G401 (cell line): ENCODE measurements at regions not wholly inside any gene's neighbourhood (a gene's known extent, or its start where the extent isn't known, plus 50 kb on each side); places are given as distances from the start of the nearest gene placed in this dataset.
A peak's percentile ranks its signal among the peaks of the same experiment; 100 is the strongest.
"Not testable (repeated sequence)": the region's sequence is repeated elsewhere in the genome, so short reads cannot be mapped to it uniquely, and the experiment has no call there.

Experiments used
- DNase-seq: peaks from one replicate; pipeline ENCODE4 v3.0.0-alpha.2; 2015; ENCODE audit warnings: low spot score
- in situ Hi-C: cut with HindIII; loops from 2 replicates; pipeline ENCODE4 v1.10.0; 2016; ENCODE audit warnings: low sequenced_read_pairs, mixed read lengths

DNA sequence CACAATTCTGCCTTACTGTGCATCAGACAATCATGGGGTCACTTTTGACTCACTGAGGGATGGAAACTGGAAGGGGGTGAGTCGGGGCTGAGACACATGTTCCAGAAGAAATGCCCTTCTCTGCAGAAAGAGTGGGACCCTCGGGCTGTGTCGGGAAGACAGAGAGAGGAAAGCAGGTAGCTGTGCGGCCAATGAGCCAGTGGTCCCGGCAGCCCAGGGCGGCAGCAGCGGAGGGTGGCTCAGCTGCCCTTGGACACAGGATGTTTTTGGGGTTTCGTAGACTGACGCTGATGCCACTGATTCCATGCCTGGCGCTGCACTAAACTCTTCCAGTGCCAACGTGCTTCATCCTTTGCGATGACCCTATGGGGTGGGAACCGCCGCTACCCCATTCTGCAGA is 78.4 kb upstream of the PPP1R26 start:
- in situ Hi-C loops = no loop called here
- no peak for DNase-seq

DNA sequence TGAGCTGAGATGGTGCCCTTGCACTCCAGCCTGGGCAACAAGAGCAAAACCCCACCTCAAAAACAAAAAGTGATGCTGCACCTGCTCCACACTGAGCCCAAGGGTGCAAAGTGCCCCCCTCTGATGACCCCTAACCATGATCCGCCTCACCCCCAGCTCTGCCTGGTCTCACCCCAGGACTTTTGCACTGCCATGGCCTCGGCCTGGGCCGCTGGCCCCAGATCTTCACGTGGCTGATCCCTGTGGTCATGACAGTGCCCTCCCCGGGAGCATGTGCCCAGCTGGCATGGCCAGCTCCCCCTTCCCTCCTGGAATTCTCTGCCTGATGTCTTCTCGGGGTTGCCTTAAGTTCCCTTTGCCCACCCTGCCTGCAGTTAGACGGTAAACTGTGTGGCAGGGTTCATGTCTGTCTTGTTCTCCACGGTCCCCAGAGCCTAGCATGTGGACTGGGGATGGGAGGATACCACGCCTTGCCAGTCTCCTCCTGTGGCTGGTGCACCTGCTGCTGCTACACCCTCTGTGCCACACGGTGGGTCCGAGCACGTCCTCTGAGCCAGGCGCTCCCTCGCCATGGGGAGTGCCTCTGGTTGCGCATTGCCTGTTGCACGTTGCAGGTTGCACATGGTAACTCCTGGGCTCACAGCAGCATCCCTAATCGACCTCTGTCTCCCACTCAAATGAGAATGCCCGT is 77.4 kb upstream of the PPP1R26 start:
- in situ Hi-C loops = no loop called here
- no peak for DNase-seq

DNA sequence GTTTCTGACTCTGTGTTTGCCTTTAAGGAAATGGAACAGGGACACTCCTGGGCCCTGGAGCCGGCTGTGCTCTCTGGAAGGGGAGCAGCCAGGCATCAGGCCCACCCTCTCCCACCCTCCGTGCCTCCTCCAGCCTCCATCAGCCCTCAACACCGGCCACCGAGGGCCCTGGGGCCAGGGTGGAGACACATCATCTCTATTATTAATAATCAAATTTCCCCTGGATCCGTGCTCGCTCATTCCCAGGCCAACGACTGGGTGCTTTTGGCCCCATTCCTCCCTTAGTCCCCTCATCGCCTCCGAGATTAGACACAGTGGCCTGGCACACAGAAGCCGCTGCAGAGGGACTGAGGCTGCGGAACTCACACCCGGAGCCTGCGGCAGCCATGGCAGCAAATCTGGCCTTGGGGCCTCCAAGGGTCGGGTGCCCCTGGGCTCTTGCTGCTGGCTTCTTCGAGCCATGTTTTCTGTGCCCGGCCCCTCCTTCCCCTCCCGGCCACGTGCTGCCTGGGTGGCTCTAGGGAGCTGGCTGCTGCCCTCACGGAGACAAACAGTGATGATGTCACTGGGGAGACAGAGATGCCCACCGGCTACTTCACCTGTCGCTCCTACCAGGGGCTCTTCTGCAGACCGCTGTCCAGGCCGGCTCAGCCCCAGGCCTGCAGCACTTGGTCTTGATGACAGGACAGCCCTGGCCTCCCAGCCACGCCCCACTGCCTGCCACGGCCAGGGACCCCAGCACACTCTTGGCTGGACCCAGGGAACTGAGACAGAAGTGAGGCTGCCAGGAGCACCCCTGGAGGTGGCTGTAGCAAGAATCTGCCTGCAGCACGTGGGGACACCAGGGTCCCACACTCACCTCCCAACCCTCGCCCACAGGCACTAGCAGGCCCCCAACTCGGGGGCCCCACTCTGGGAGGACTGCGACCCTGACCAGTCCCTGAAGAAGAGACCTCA is 76.6 kb upstream of the PPP1R26 start:
- no peak for DNase-seq
- in situ Hi-C loops = no loop called here

DNA sequence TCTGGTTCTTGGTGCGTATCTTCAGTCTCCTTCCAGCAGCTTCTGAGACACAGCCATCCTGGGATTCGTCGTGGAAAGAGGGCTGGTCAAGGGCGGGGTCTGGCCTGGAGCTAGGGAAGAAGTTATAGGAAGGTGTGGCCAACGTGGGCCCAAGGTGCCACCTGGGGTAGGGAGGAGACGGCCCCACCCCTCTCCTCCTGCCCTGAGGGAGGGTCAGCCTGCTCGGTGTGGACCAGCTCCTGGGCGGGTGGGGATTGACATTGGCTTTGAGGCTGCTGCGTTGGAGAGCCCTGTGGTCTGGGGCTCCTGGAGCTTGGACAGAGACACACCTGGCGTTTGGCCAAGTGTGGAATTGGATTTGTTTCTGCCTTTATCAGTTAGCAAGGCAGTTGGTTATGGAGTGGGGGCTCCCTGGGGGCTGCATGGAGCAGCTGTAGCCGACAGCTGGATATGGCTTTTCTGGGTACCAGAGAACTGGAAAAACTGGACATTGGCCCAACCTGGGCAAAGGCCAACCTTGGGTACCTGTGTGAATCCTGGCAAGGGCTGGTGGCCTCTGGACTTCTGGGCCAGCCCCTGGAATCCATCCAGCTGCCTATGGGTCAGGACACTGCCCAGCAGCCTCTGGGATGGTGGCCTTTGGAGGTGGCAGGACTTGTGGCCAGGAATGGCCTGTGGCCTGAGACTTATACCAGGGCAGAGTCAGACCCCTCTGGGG is 75.7 kb upstream of the PPP1R26 start:
- in situ Hi-C loops = no loop called here
- DNase-seq = no peak

DNA sequence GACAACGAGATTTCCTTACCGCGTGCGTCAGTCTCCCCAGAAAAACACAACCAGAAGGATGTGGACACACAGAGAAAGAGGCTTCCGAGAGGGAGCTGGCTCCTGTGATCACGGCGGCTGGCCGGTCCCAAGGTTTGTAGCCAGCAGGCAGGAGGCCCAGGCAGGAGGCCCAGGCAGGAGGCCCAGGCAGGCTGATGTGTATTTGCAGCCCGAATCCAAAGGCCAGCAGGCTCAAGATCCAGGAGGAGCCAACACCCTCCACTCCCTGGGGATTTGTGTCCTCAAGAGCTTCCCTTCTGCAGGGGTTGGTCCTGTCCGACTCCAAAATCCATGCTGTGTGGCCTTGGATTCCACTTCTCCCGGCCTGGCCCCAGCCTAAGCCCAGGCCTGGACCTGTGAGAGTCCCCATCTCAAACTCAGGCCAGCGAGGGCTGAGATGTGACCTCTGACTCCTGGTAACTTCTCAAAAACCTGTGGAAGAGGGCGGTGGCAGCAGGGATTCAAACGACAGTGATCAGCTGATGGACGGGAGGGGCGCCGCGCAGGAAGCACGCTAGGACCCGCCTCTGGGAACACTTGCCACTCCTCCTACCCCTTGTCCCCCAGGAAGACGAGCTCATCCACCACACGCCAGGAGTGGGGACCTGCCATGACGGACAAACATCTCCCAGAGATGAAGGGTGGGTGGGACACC is 75.0 kb upstream of the PPP1R26 start:
- DNase-seq = no peak
- in situ Hi-C loops = no loop called here

DNA sequence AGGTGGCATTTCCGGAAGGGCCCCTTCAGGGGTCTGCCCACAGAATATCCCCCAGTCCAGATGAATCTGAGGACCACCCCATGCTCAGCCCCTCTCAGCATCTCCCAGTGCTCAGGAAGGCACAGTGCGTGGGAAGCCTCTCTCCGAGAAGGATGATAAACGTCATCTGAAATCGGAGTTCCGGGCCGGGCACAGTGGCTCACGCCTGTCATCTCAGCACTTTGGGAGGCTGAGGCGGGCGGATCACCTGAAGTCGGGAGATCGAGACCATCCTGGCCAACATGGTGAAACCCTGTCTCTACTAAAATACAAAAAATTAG is 74.5 kb upstream of the PPP1R26 start:
- DNase-seq, in situ Hi-C loops: not testable (repeated sequence)

DNA sequence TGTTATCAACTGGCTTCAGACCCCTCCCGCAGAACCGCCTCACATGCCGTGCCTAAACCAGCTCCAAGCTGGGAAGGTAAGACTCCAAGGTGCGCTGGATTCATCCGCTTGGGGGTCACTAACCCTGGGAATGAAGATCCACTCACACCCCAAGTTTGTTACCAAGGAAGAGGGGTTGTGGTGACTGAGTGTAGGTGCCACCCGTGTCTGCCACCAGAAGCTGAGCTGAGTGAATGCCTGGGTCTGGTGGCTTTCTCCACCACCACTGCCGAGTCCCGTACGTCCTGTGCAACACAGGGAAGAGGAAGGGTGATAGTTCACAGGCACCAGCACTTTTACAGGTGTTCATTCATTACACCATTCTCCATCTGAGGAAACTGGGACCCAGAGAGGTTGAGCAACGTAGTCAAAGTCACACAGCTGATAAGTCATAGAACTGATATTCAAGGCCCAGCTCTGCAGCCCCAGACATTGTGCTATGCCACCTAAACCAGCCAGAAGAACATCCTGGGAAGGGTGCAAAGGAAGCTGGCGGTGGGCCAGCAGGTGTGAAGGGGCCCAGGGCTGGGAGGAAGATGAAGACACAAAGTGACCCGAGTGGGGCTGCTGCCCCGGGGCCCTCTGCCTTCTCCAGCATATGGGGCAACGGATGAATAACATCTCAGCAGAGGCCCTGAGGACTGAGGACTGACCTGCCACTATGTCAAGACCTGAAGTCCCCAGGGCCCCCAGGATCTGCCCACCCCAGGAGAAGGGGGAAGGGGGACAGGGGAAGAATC is 70.9 kb upstream of the PPP1R26 start:
- DNase-seq = no peak
- in situ Hi-C loops = no loop called here

DNA sequence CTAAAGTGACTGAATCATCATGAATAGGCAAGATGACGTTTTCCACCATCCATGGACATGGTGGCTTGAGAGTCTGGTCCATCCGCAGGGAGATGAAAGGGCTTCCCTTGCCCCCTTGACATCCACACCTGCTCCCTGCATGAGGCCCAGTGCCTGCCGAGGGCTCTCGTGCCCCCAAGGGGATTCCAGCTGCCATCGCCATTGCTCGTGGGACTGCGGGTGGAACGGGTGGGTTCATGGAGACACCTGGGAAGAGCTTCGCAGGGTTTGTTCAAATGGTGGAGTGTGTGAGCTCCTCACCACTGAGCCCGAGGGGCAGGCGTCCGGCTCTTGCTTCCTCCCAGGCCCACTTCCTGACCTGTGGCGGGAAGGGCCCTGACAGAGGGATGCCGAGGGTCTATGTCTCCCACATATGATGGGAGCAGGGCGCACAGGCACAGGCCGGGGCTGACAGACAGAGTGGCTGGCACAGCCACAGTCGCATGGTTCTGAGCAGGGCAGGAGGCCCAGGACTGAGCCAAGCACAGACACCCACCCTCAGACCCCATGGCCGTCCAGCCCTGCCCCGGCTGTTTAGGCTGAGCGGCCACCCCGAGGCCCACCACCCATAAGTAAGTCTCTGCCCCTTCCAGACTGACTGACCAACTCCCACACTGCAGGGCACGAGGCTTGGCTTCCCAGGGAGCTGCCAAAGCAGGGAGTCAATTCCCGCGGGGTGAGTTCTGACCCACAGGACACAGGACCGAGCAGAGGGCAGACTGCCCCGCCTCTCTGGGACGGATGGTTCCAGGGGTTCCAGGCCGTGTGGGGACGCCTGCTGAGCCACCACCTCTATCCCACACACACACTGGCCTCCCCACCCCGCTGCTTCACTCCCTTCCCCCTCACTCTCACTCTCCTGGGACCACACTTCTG is 70.0 kb upstream of the PPP1R26 start:
- in situ Hi-C loops = loop anchor here (5.0 kb wide), 1 partner anchor 312 kb away; no protein-coding TSS in a partner anchor
- DNase-seq = no peak

DNA sequence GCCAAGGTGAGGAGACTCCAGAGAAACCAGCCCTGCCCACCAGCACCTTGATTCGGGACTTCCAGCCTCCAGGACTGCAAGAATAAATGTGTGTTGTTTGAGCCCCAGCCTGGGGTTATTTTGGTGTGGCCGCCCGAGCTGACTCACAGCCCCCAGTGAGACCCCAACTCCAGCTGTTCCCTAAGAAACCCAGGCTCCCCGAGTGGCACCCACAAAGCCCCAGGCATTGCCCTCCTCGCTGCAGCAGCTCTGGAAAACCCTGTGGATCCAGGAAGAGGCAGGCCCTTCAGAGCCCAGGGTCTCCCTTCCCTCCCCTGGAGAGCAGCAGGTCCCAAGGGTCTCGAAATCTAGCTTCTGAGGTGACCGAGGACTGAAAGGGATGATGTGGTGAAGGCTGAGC is 69.2 kb upstream of the PPP1R26 start:
- in situ Hi-C loops = loop anchor here (5.0 kb wide), 1 partner anchor 313 kb away; no protein-coding TSS in a partner anchor
- no peak for DNase-seq

DNA sequence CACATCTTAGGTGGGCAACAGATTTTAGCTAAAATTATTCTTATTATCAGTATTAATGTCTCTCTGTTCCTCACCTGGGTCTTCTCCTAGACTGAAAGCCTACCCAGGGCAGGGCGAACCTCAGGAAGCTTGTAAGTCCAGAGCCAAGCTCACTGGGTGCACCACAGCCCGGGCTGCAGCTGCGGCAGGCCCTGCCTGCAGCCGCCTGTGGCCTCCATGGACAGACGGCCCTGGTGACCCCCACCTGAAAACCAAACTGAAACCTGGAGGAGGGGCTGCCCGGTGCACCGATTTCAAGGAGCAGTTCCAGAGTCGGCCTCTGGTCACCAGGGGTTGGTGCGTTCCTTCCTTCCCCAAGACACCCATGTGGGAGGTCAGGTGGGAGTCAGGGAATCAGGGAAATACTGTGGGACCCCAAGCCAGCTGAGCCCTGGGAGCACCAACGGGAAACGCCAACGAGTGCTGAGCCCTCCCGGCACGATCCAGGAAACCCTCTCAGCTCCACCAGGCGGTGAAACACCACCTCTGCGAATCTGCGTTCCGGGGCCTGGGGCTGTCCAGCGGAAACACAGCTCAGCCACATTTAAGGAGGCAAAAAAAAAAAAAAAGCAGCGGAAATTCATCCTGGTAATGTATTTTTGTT is 68.6 kb upstream of the PPP1R26 start:
- DNase-seq = no peak
- in situ Hi-C loops = loop anchor here (5.0 kb wide), 1 partner anchor 314 kb away; no protein-coding TSS in a partner anchor

DNA sequence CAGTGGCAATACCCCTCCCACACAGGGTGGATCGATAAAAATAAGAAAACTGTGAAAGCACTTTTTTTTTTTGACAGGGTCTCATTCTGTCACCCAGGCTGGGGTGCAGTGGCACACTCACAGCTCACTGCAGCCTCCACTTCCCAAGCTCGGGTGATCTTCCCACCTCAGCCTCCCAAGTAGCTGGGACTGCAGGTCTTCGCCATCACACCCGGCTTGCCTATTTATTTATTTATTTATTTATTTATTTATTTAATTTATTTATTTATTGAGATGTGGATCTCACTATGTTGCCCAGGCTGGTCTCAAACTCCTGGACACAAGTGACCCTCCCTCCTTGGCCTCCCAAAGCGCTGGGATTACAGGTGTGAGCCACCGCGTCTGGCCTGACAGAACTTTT is 68.0 kb upstream of the PPP1R26 start:
- in situ Hi-C loops = loop anchor here (5.0 kb wide), 1 partner anchor 314 kb away; no protein-coding TSS in a partner anchor
- DNase-seq = not testable (repeated sequence)

DNA sequence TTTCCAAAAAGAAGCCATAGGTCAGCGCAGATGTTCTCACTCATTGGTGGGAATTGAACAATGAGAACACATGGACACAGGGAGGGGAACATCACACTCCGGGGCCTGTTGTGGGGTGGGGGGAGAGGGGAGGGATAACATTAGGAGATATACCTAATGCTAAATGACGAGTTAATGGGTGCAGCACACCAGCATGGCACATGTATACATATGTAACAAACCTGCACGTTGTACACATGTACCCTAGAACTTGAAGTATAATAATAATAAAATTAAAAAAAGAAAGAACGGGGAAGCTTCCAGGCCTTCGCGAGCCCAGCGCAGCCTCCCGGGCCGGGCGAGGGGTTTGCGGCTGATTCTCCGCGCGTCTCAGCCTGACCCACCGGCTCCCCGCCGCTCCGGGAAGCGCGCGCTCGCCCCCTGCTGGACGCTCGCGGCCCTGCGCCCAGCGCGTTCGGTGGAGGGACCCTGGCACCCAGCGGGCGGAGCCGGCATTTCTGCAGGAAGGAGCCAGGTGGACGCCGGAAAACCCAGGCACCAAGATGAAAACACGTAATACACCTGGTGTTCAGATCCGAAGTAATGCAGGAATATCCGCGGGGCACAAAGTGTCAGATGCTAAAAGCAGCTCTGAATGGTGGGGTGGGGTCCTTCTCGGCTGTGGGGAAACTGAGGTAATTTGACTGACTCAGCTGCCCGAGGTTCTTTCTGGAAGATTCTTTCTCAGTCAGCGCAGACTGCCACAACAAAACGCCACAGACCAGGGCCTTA is 67.1 kb upstream of the PPP1R26 start:
- peak; percentile 68 for DNase-seq
- in situ Hi-C loops = loop anchor here (5.0 kb wide), 1 partner anchor 315 kb away; no protein-coding TSS in a partner anchor

DNA sequence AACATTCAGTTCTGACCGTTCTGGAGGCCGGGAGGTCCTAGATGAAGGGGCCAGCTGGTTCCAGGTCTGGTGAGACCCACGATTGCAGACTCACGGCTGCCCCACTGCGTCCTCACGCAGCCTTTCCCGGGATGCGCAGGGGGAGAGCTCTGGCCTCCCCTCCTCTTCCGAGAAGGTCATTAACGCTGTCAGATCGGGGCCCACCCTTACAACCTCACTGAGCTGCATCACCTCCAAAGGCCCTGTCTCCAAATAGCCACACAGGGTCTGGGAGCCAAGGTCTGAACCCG is 66.6 kb upstream of the PPP1R26 start:
- DNase-seq = no peak
- in situ Hi-C loops = loop anchor here (5.0 kb wide), 1 partner anchor 316 kb away; no protein-coding TSS in a partner anchor

DNA sequence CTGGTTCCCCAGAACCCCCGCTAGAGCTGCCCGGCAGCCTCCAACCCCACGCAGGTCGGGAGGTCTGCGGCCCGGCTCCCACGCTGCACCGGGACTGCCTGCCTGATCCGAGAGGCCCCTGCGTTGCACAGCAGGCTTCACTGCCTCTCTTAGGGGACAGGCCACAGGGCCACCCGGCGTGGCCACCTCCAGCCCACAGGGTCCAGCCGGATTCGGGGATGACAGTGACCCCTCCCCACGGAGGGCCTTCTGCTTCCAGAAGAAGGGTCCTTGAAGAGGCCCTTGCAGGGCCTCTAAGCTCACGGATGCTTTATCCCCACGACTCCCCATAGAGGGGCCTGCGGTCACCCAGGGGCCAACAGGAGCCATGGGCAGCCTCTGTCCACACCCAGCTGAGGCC is 66.1 kb upstream of the PPP1R26 start:
- in situ Hi-C loops = loop anchor here (5.0 kb wide), 1 partner anchor 316 kb away; no protein-coding TSS in a partner anchor

DNA sequence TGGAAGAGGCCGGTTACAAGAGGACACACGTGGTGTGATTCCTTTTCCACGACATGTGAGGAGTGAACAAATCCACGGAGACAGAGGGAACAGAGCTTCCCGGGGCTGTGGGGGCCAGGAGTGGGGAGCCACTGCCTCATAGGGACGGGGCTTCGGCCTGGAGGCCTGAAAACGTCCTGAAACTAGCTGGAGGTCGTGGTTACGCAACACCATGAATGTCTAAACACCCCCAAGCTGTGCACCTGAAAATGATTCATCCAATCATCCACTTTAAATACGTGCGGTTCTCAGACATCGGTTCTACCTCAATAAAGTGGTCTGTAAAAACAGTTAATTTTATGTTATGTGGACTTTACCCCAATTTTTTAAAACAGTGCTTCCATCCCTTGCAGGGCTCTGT is 65.3 kb upstream of the PPP1R26 start:
- no peak for DNase-seq
- in situ Hi-C loops = loop anchor here (5.0 kb wide), 1 partner anchor 317 kb away; no protein-coding TSS in a partner anchor

More for the DNA sequence above, 66.1 kb upstream of the PPP1R26 start:
- DNase-seq = no peak

DNA sequence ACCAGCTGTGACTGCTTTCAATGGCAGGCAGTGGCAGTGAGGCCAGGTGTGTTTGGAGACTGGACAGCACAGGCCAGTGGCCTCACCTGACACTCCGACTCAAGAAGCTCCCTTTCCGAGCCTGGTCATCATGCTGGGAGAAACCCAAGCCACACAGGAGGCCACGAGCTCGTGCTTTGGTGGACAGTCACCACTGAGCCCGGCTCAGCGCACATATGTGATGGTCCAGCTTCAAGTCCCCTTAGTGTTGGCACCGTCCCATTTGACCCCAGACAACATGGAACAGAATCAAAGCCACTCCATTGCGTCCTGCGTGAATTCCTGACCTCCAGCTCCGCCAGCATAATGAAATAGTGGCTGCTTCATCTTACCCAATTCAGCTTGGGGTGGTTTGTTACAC is 64.0 kb upstream of the PPP1R26 start:
- in situ Hi-C loops = no loop called here
- DNase-seq = no peak
